Keratinocyte (primary cell): ENCODE measurements at regions not wholly inside any gene's neighbourhood (a gene's known extent, or its start where the extent isn't known, plus 50 kb on each side); places are given as distances from the start of the nearest gene placed in this dataset.

Experiments
- CTCF ChIP-seq, 3 experiments: IDR thresholded peaks in 1 of 3; conservative IDR thresholded peaks in 1 of 3; optimal IDR thresholded peaks in 1 of 3; 2 replicates in 2 of 3; 3 replicates in 1 of 3; pipeline versions ENCODE3 to v1.5.1; 2011; ENCODE audit warnings: low read length in 3 of 3, mild to moderate bottlenecking in 3 of 3, moderate library complexity in 2 of 3, control low read depth in 1 of 3, inconsistent platforms in 1 of 3; ENCODE audit not compliant: insufficient read depth in 2 of 3; ENCODE audit errors: extremely low read depth in 1 of 3
- EZH2 ChIP-seq: IDR thresholded peaks from one replicate; pipeline ENCODE4 v1.6.1; 2012; ENCODE audit warnings: inconsistent platforms, mild to moderate bottlenecking, low read length, moderate library complexity

GRCh38 chr10:79007421-79008319 lies 61.1 kb upstream of the ZMIZ1 start:
- no peak for TF ChIP-seq CTCF (optimal IDR thresholded peaks at IDR 0.05 in 1 of 3, IDR thresholded peaks at IDR 0.05 in 1 of 3, conservative IDR thresholded peaks at IDR 0.05 in 1 of 3; ENCODE audit: extremely low read depth in 1 of 3, insufficient read depth in 2 of 3, low read length in 3 of 3)
- TF ChIP-seq EZH2, result no peak
